OCI-LY1 (cell line): ENCODE measurements at regions not wholly inside any gene's neighbourhood (a gene's known extent, or its start where the extent isn't known, plus 50 kb on each side); places are given as distances from the start of the nearest gene placed in this dataset.

Experiments used
- EZH2 ChIP-seq: fragments of 200-600 bp; sonication (generic), shearing (Covaris generic); IDR thresholded peaks from 2 replicates; pipeline ENCODE4 v1.8.0; 2017; ENCODE audit warnings: borderline replicate concordance, mixed run types, mild to moderate bottlenecking, antibody characterized with exemption, low read length, moderate library complexity, mixed read lengths
- TF ChIP-seq, protein P1 (sequence below): fragments of 200-600 bp; sonication (generic), shearing (Covaris generic); IDR thresholded peaks from 2 replicates; pipeline ENCODE4 v1.5.1; 2017; ENCODE audit warnings: mild to moderate bottlenecking, antibody characterized with exemption, low read length, moderate library complexity, mixed read lengths

GRCh38 chr4:189129044-189129694 lies 811.5 kb upstream of the FRG1 start:
- TF ChIP-seq, protein P1, sequence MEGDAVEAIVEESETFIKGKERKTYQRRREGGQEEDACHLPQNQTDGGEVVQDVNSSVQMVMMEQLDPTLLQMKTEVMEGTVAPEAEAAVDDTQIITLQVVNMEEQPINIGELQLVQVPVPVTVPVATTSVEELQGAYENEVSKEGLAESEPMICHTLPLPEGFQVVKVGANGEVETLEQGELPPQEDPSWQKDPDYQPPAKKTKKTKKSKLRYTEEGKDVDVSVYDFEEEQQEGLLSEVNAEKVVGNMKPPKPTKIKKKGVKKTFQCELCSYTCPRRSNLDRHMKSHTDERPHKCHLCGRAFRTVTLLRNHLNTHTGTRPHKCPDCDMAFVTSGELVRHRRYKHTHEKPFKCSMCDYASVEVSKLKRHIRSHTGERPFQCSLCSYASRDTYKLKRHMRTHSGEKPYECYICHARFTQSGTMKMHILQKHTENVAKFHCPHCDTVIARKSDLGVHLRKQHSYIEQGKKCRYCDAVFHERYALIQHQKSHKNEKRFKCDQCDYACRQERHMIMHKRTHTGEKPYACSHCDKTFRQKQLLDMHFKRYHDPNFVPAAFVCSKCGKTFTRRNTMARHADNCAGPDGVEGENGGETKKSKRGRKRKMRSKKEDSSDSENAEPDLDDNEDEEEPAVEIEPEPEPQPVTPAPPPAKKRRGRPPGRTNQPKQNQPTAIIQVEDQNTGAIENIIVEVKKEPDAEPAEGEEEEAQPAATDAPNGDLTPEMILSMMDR = no peak
- no peak for TF ChIP-seq EZH2
